BJ (cell line): ENCODE measurements at regions not wholly inside any gene's neighbourhood (a gene's known extent, or its start where the extent isn't known, plus 50 kb on each side); places are given as distances from the start of the nearest gene placed in this dataset.

Experiments used
- CTCF ChIA-PET: fragments of 350-600 bp; formaldehyde crosslinking; extraction: SDS; loops from one replicate; lab custom pipeline; 2021; ENCODE audit warnings: antibody characterized with exemption, inconsistent platforms; lab: Yijun Ruan, JAX
- POLR2A ChIA-PET: fragments of 300-600 bp; sonication (Branson Sonifier 250); formaldehyde crosslinking; extraction: SDS; loops from one replicate; lab custom pipeline; 2021; ENCODE audit warnings: antibody characterized with exemption; lab: Charles Lee
- DNase-seq: peaks from one replicate; pipeline ENCODE4 v3.0.0-alpha.2; 2011; ENCODE audit warnings: low read depth
- H3K27me3 ChIP-seq: 2 replicates; pipeline ENCODE4 v1.6.0; 2011; ENCODE audit warnings: low read length; ENCODE audit not compliant: control insufficient read depth, insufficient read depth
- H3K36me3 ChIP-seq: 2 replicates; pipeline ENCODE4 v1.5.1; 2011; ENCODE audit warnings: low read length; ENCODE audit not compliant: control insufficient read depth, insufficient read depth
- H3K4me3 ChIP-seq: 2 replicates; pipeline ENCODE4 v1.5.1; 2011; ENCODE audit warnings: low read depth, mild to moderate bottlenecking, control low read depth, low read length
- TF ChIP-seq, protein P1 (sequence below): IDR thresholded peaks from 2 replicates; pipeline ENCODE4 v1.5.1; 2011; ENCODE audit warnings: low read depth, mild to moderate bottlenecking, control low read depth, inconsistent platforms, low read length, moderate library complexity; ENCODE audit not compliant: insufficient read depth

DNA sequence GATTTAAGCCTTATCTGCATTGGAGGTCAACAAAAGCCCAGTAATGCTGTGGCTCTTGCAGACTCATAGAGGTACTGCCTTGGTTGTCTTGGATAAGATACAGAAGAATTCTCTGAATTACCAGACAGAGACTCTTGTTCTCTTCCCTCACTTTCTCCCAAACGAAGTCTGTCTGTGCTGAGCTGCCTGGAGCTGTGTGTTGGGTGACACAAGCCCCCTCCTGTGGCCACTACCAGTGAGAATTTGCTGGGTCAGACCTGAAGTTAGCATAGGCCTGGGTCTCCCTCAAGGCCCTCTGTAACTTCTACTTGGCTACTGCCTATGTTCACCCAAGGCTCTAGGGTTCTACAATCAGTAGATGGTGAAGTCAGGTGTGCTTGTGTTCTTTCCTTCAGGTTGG is 413.0 kb downstream of the PCDH20 start:
- POLR2A ChIA-PET, result no interaction called here
- TF ChIP-seq, protein P1, sequence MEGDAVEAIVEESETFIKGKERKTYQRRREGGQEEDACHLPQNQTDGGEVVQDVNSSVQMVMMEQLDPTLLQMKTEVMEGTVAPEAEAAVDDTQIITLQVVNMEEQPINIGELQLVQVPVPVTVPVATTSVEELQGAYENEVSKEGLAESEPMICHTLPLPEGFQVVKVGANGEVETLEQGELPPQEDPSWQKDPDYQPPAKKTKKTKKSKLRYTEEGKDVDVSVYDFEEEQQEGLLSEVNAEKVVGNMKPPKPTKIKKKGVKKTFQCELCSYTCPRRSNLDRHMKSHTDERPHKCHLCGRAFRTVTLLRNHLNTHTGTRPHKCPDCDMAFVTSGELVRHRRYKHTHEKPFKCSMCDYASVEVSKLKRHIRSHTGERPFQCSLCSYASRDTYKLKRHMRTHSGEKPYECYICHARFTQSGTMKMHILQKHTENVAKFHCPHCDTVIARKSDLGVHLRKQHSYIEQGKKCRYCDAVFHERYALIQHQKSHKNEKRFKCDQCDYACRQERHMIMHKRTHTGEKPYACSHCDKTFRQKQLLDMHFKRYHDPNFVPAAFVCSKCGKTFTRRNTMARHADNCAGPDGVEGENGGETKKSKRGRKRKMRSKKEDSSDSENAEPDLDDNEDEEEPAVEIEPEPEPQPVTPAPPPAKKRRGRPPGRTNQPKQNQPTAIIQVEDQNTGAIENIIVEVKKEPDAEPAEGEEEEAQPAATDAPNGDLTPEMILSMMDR, result no peak
- no peak overlapping the region for H3K4me3 ChIP-seq
- H3K36me3 ChIP-seq, result no peaks in the 10 kb centered on the region
- no peak for DNase-seq
- no peaks in the 10 kb centered on the region for H3K27me3 ChIP-seq
- CTCF ChIA-PET, result no interaction called here

DNA sequence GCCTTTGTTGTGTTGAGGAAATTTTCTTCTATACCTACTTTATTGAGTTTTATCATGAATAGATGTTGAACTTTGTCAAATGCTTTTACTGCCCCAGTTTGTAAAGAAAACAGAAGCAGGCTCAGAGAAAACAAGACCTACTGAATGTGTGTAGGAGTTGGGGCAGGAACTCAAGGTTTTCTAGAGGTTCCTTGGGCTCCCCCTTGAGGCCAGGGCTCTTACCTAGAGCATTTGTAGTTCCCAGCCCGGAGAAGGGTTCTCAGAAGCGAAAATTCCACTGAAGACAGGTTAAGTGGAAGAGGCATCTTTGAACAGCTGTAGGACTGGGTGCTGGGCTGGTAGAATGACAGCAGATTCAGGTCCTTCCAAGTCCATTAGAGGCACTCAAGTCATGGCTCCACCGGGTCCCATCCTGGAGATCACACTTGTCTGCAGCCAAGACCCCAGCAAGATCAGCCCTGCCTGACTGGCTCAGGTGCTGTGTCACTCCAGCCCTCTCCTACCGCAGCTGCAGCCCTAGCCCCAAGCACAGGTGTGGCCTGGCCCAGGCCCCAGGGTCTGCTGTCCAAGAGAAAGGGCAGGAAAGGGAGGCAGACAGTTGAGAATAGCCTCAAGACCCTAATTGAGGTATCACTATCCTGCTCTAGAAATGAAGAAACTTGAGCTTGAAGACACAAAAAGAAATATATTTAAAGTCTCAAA is 425.5 kb downstream of the PCDH20 start:
- no peak overlapping the region for H3K4me3 ChIP-seq
- ChIA-PET POLR2A (interaction anchor here (0.5 kb wide), 1 partner anchor 352 kb away, joined by 6 read pairs; no protein-coding TSS in a partner anchor), CTCF (no interaction called here)

DNA sequence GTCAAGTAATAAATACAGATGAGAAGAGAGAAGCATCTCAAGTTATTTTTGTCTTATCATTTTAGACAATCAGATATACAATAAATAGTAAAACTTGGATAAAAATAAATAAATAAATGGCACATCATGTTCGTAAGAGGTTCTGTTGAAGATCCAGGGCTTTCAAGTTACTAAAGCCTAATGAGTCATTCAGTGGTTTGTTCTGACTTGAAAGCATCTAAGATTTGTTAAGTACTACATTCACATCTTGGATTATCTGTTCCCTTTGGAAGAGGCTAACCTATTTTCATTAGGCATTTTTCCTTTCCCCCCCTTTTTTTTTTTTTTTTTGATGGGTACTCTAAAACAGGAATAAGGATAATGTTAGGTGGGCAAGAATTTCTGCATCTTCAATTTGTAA is 429.3 kb downstream of the PCDH20 start:
- POLR2A ChIA-PET, result no interaction called here
- Histone ChIP-seq H3K27me3 (no peaks in the 10 kb centered on the region), H3K4me3 (no peak overlapping the region), H3K36me3 (no peaks in the 10 kb centered on the region)
- TF ChIP-seq, protein P1, result no peak
- CTCF ChIA-PET, result no interaction called here
- DNase-seq, result no peak

More for the DNA sequence above, 425.5 kb downstream of the PCDH20 start:
- H3K36me3 ChIP-seq, result no peaks in the 10 kb centered on the region
- H3K27me3 ChIP-seq, result no peaks in the 10 kb centered on the region
- TF ChIP-seq, protein P1, result no peak
- no peak for DNase-seq

DNA sequence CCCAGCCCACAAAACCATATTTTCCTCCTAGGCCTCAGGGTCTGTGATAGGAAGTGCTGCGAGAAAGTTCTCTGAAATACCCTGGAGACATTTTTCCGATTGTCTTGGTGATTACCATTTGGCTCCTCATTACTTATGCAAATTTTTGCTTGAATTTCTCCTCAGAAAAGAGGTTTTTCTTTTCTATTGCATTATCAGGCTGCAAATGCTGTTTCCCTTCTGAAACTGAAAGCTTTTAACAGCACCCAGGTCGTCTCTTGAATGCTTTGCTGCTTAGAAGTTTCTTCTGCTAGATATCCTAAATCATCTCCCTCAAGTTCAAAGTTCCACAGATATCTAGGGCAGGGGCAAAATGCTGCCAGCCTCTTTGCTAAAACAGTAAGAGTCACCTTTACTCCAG is 434.2 kb downstream of the PCDH20 start:
- no peak for DNase-seq
- TF ChIP-seq, protein P1, result no peak
- ChIA-PET CTCF (no interaction called here), POLR2A (no interaction called here)
- no peaks in the 10 kb centered on the region for H3K36me3 ChIP-seq
- no peaks in the 10 kb centered on the region for H3K27me3 ChIP-seq
- no peak overlapping the region for H3K4me3 ChIP-seq

DNA sequence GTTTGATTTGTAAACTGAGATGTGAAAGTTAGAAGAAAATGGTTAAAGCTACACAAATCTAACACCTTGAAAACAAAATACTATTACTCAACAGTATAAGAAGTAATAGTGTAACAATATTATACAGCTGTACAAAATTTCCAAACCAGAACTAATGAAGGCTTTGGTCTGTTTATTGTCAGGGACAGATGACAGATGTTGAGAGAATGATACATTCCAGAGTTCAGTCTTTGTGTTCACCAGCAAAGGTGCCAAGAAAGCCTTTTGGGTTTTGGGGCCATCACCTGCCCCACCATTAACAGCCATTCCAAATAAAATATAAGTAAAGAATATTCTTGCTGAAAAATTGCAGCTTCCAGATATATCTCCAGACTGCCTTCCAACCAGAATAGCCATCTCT is 439.3 kb downstream of the PCDH20 start:
- Histone ChIP-seq H3K27me3 (no peaks in the 10 kb centered on the region), H3K4me3 (no peak overlapping the region), H3K36me3 (no peaks in the 10 kb centered on the region)
- ChIA-PET POLR2A (no interaction called here), CTCF (no interaction called here)
- no peak for DNase-seq
- TF ChIP-seq, protein P1, result no peak
